C4-2B (cell line): ENCODE measurements at regions not wholly inside any gene's neighbourhood (a gene's known extent, or its start where the extent isn't known, plus 50 kb on each side); places are given as distances from the start of the nearest gene placed in this dataset.

Source experiments
- ZFX ChIP-seq: fragments of 450-650 bp; IDR thresholded peaks from 2 replicates; pipeline ENCODE4 v1.6.1; 2017
- TF ChIP-seq, protein P1 (sequence below): fragments of 450-650 bp; conservative IDR thresholded peaks from 2 replicates; pipeline ENCODE4 v1.5.1; 2017; ENCODE audit warnings: mild to moderate bottlenecking

DNA sequence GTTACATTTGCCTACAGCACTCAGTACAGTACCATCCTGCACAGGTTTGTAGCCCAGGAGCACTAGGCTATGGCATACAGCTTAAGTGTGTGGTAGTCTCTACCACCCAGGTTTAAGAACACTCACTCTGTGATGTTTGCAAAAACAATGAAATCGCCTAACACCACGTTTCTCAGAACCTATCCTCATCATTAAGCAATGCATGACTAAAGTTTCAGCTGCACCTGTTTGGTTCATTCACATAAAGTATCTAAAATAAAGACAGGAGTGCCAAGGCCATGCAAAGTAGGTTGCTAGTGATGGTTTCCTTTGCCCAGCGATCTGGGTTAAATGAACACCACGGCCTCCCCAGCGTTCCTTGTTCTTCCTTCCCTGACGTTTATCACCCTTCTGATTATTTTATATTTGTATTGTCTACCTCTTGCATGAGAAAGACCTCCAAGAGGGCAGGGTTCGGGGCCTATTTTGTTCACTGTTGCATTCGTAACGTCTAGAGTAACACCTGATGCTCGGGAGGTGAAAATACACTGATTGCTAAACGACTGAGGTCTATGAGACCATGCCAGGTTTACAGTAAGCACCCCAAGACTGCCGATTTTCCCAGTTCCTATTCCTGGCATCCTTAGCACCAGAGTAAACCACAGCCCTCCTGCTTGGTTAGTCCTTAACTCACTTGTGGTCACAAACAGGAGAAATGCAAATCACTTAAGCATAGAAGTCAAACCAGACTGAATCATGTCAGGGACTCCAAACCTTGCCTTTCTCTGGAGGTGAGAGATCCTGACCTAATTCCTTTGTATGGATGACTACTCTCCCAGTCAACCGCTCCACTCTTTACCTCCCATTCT, 204.1 kb upstream of the NFE2L3 start:
- TF ChIP-seq, protein P1, sequence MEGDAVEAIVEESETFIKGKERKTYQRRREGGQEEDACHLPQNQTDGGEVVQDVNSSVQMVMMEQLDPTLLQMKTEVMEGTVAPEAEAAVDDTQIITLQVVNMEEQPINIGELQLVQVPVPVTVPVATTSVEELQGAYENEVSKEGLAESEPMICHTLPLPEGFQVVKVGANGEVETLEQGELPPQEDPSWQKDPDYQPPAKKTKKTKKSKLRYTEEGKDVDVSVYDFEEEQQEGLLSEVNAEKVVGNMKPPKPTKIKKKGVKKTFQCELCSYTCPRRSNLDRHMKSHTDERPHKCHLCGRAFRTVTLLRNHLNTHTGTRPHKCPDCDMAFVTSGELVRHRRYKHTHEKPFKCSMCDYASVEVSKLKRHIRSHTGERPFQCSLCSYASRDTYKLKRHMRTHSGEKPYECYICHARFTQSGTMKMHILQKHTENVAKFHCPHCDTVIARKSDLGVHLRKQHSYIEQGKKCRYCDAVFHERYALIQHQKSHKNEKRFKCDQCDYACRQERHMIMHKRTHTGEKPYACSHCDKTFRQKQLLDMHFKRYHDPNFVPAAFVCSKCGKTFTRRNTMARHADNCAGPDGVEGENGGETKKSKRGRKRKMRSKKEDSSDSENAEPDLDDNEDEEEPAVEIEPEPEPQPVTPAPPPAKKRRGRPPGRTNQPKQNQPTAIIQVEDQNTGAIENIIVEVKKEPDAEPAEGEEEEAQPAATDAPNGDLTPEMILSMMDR: no peak
- no peak for TF ChIP-seq ZFX
